GM12878 (cell line): ENCODE measurements at regions not wholly inside any gene's neighbourhood (a gene's known extent, or its start where the extent isn't known, plus 50 kb on each side); places are given as distances from the start of the nearest gene placed in this dataset.

Experiments
- ATAC-seq: fragments of 200-7000 bp; cut with Tn5 transposase; 3 replicates; pipeline ENCODE4 v1.9.1; 2020; ENCODE audit warnings: mild to moderate bottlenecking, moderate library complexity
- BruUV-seq: library from RNA; stranded (reverse); fragments of 400-500 nt; replicated peaks from 2 replicates; lab custom pipeline; 2021; lab: Mats Ljungman, UMichigan
- CTCF ChIA-PET: fragments of 300-600 bp; sonication (Branson Sonifier 250); formaldehyde crosslinking; extraction: SDS; loops from one replicate; lab custom pipeline; 2021; ENCODE audit warnings: inconsistent platforms; lab: Yijun Ruan, JAX
- POLR2A ChIA-PET: fragments of 350-600 bp; formaldehyde crosslinking; extraction: SDS; loops from one replicate; lab custom pipeline; 2021; ENCODE audit warnings: inconsistent platforms; lab: Charles Lee
- RAD21 ChIA-PET: fragments of 300-600 bp; sonication (Branson Sonifier 250); formaldehyde crosslinking; loops from one replicate; lab custom pipeline; 2023; ENCODE audit warnings: antibody characterized with exemption; ENCODE audit not compliant: unreplicated experiment; lab: Charles Lee
- SMC1A ChIA-PET: fragments of 300-600 bp; sonication (Branson Sonifier 250); formaldehyde crosslinking; loops from one replicate; lab custom pipeline; 2023; ENCODE audit not compliant: unreplicated experiment, uncharacterized antibody; lab: Charles Lee
- DNase-seq: peaks from one replicate; pipeline ENCODE4 v3.0.0-alpha.2; 2011; ENCODE audit warnings: low read depth, low spot score
- FAIRE-seq: peaks from 3 replicates; lab custom pipeline; 2011; peaks lifted over from hg19 to GRCh38; lab: Jason Lieb, UNC
- H2AFZ ChIP-seq: 2 replicates; pipeline ENCODE4 v1.6.0; 2011; ENCODE audit warnings: low read depth, low read length, control low read depth; ENCODE audit not compliant: control insufficient read depth
- H3K27ac ChIP-seq: 2 replicates; pipeline ENCODE4 v1.5.1; 2011; ENCODE audit warnings: control low read depth; ENCODE audit not compliant: control insufficient read depth, insufficient read depth
- H3K27me3 ChIP-seq, 2 experiments: replicated peaks in 1 of 2; 2 replicates each; pipeline versions ENCODE4 v1.6.0 to v1.6.1; 2011; ENCODE audit warnings: low read length in 1 of 2; ENCODE audit not compliant: control insufficient read depth in 2 of 2, insufficient read depth in 2 of 2
- H3K36me3 ChIP-seq, 2 experiments: 2 replicates each; pipeline ENCODE4 v1.5.1; 2011; ENCODE audit warnings: low read length in 1 of 2; ENCODE audit not compliant: control insufficient read depth in 2 of 2, insufficient read depth in 2 of 2
- H3K4me1 ChIP-seq: 2 replicates; pipeline ENCODE4 v1.6.1; 2011; ENCODE audit warnings: mild to moderate bottlenecking, low read length, moderate library complexity, mixed read lengths; ENCODE audit not compliant: control insufficient read depth, insufficient read depth
- H3K4me2 ChIP-seq: 2 replicates; pipeline ENCODE4 v1.6.0; 2011; ENCODE audit warnings: control low read depth; ENCODE audit not compliant: control insufficient read depth, insufficient read depth
- H3K4me3 ChIP-seq: fragments of 200-600 bp; sonication (generic); 2 replicates; pipeline ENCODE4 v1.5.1; 2016
- H3K79me2 ChIP-seq: 2 replicates; pipeline ENCODE4 v1.6.0; 2011; ENCODE audit warnings: low read length; ENCODE audit not compliant: control insufficient read depth, insufficient read depth
- H3K9ac ChIP-seq: 2 replicates; pipeline ENCODE4 v1.8.0; 2011; ENCODE audit warnings: low read length, control low read depth, mixed read lengths; ENCODE audit not compliant: control insufficient read depth, insufficient read depth
- H3K9me3 ChIP-seq: replicated peaks from 3 replicates; pipeline ENCODE4 v1.5.1; 2011; ENCODE audit warnings: mild to moderate bottlenecking, low read length; ENCODE audit not compliant: control insufficient read depth, insufficient read depth
- H4K20me1 ChIP-seq: 2 replicates; pipeline ENCODE4 v1.6.0; 2011; ENCODE audit not compliant: control insufficient read depth, insufficient read depth
- CREM ChIP-seq: IDR thresholded peaks from 2 replicates; pipeline ENCODE4 v1.6.1; 2014; ENCODE audit warnings: antibody characterized with exemption, low read depth
- IKZF2 ChIP-seq, 2 experiments: fragments of 450-650 bp; IDR thresholded peaks; 2 replicates each; pipeline ENCODE4 v1.6.1; 2017; ENCODE audit warnings: mild to moderate bottlenecking in 2 of 2, moderate library complexity in 2 of 2
- NBN ChIP-seq: fragments of 450-650 bp; IDR thresholded peaks from 2 replicates; pipeline ENCODE4 v1.6.1; 2016
- SIN3A ChIP-seq: IDR thresholded peaks from 2 replicates; pipeline ENCODE4 v1.6.1; 2012; ENCODE audit warnings: low read depth, low read length, improper control_type of control experiment
- SUPT20H ChIP-seq: IDR thresholded peaks from 2 replicates; pipeline ENCODE4 v1.6.1; 2011; ENCODE audit warnings: low read depth, mild to moderate bottlenecking, low read length, moderate library complexity, borderline replicate concordance; ENCODE audit not compliant: control insufficient read depth
- ZNF384 ChIP-seq: IDR thresholded peaks from 2 replicates; pipeline ENCODE4 v1.6.1; 2012; ENCODE audit warnings: low read depth, mild to moderate bottlenecking, low read length, improper control_type of control experiment, borderline replicate concordance
- WGBS: methylation state at CpG from one replicate; pipeline ENCODE4 v1.1.6; 2016; ENCODE audit warnings: low lambda C conversion rate; ENCODE audit not compliant: insufficient replicate concordance, insufficient coverage; ENCODE audit errors: missing lambda C conversion rate; 5-methylcytosine and 5-hydroxymethylcytosine counted together
- in situ Hi-C: fragments of 300-500 bp; cut with MboI; formaldehyde crosslinking; loops from 9 replicates; pipeline ENCODE4 v1.14.3; 2018; ENCODE audit warnings: mixed read lengths
- intact Hi-C: fragments of 100-400 bp; cut with micrococcal nuclease; formaldehyde crosslinking; loops from one replicate; pipeline ENCODE4 v1.14.2; 2022; ENCODE audit not compliant: unreplicated experiment
- TF ChIP-seq, protein P1 (sequence below): IDR thresholded peaks from 2 replicates; pipeline ENCODE4 v1.6.1; 2011; ENCODE audit warnings: low read depth, mild to moderate bottlenecking, low read length, moderate library complexity, borderline replicate concordance; ENCODE audit errors: extremely low read depth
- TF ChIP-seq, protein P2 (sequence below): fragments of 450-650 bp; IDR thresholded peaks from 2 replicates; pipeline ENCODE4 v1.6.1; 2017; ENCODE audit warnings: low read depth, mild to moderate bottlenecking, moderate library complexity
- TF ChIP-seq, protein P3 (sequence below): fragments of 450-650 bp; IDR thresholded peaks from 2 replicates; pipeline ENCODE4 v1.6.1; 2016; ENCODE audit warnings: mild to moderate bottlenecking, moderate library complexity, borderline replicate concordance

DNA sequence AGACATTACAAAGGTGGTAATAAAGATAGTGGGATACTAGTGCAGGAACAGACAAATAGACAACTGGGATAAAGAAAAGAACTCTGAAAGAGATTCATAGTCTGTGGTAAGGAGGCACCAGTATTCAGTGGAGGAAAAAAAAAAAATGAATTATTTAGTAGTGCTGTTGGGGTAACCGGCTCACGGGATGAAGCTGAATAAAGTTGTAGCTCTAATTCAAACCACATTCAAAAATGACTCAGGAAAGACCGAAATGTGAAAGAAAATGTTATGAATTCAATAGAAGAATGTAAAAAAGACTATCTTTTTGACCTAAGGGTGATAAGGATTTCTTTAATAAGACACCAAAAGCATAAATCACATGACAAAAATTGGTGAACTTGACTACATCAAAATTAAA, 83.1 kb upstream of the HABP2 start:
- H3K4me1 ChIP-seq: no peaks in the 10 kb centered on the region
- H3K27ac ChIP-seq: no peak overlapping the region
- H3K27me3 ChIP-seq: no peaks in the 10 kb centered on the region
- intact Hi-C loops (no loop called here), in situ Hi-C loops (no loop called here)
- POLR2A ChIA-PET: no interaction called here
- no peak overlapping the region for H3K9ac ChIP-seq
- DNase-seq (no peak), ATAC-seq (no peak), FAIRE-seq (no peak)
- no peaks in the 10 kb centered on the region for H4K20me1 ChIP-seq
- no peak overlapping the region for H3K4me3 ChIP-seq
- no peak overlapping the region for H3K4me2 ChIP-seq
- no peaks in the 10 kb centered on the region for H3K9me3 ChIP-seq
- TF ChIP-seq CREM: no peak
- TF ChIP-seq, protein P1, sequence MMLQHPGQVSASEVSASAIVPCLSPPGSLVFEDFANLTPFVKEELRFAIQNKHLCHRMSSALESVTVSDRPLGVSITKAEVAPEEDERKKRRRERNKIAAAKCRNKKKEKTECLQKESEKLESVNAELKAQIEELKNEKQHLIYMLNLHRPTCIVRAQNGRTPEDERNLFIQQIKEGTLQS: no peak
- 63% methylated on average over 3 of the region's 3 CpGs for WGBS
- RAD21 ChIA-PET: no interaction called here
- H3K79me2 ChIP-seq: no peaks in the 10 kb centered on the region
- CTCF ChIA-PET: interaction anchor here (1.1 kb wide), 1 partner anchor 85 kb away, joined by 3 read pairs; no protein-coding TSS in a partner anchor
- H3K36me3 ChIP-seq: no peaks in the 10 kb centered on the region
- SMC1A ChIA-PET: interaction anchor here (1.6 kb wide), 1 partner anchor 8 kb away, joined by 3 read pairs; no protein-coding TSS in a partner anchor
- no TSS peak for BruUV-seq
- H2AFZ ChIP-seq: no peak overlapping the region

DNA sequence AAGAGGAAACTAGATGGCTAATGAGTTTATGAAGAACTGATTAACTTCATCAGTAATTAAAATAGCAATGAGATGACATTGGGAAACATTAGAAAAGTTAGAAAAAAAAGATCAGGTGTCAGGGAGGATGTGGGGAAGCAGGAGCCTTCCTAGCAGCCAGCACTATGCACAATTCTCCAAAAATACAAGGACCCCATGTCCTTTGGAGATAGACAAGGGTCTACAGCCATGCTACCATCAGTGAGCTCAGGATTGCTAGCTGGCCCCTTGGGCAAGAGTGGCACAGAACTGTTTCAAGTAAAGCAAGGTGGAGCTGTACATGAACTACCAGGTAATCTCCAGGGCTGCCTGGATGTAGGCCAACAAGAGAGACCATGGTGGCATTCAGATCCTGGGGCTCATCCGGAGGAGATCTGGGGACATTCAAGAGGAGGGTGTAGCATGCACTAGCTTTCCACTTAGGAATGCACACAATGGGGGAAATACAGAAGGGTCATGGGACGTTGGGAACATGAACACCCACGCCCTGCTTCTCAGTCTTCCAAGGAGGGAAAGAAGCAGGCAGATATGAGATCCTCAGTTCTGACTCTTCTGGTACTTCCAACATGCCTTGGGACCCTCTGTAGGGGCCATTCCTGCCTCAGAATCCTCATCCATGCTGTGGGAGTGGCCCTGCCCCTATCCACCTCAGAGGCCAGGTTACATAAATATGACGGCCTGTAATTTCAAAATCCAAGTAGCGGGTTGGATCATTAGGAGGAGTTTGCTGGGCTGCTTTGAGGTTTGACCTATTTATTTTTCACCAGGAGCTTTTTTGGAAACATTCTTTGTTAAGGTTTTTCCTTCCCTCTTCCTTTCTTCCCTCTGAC, 82.2 kb upstream of the HABP2 start:
- in situ Hi-C loops: no loop called here
- Histone ChIP-seq H3K27me3 (no peaks in the 10 kb centered on the region), H4K20me1 (no peaks in the 10 kb centered on the region), H3K79me2 (no peaks in the 10 kb centered on the region), H3K4me3 (no peak overlapping the region), H3K4me1 (no peaks in the 10 kb centered on the region), H3K4me2 (no peak overlapping the region), H3K9me3 (no peaks in the 10 kb centered on the region), H2AFZ (no peak overlapping the region), H3K36me3 (no peaks in the 10 kb centered on the region), H3K9ac (no peak overlapping the region), H3K27ac (no peak overlapping the region)
- no peak for FAIRE-seq
- no TSS peak for BruUV-seq
- DNase-seq: no peak
- no peak for ATAC-seq
- ChIA-PET SMC1A (interaction anchor here (1.6 kb wide), 1 partner anchor 9 kb away, joined by 3 read pairs; no protein-coding TSS in a partner anchor), POLR2A (no interaction called here), CTCF (interaction anchor here (1.1 kb wide), 1 partner anchor 86 kb away, joined by 3 read pairs; no protein-coding TSS in a partner anchor), RAD21 (no interaction called here)
- intact Hi-C loops: no loop called here
- WGBS: 39% methylated on average over 5 of the region's 5 CpGs
- no peak for TF ChIP-seq ZNF384
- no peak for TF ChIP-seq NBN
- TF ChIP-seq, protein P2, sequence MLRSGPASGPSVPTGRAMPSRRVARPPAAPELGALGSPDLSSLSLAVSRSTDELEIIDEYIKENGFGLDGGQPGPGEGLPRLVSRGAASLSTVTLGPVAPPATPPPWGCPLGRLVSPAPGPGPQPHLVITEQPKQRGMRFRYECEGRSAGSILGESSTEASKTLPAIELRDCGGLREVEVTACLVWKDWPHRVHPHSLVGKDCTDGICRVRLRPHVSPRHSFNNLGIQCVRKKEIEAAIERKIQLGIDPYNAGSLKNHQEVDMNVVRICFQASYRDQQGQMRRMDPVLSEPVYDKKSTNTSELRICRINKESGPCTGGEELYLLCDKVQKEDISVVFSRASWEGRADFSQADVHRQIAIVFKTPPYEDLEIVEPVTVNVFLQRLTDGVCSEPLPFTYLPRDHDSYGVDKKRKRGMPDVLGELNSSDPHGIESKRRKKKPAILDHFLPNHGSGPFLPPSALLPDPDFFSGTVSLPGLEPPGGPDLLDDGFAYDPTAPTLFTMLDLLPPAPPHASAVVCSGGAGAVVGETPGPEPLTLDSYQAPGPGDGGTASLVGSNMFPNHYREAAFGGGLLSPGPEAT: no peak
- TF ChIP-seq, protein P3, sequence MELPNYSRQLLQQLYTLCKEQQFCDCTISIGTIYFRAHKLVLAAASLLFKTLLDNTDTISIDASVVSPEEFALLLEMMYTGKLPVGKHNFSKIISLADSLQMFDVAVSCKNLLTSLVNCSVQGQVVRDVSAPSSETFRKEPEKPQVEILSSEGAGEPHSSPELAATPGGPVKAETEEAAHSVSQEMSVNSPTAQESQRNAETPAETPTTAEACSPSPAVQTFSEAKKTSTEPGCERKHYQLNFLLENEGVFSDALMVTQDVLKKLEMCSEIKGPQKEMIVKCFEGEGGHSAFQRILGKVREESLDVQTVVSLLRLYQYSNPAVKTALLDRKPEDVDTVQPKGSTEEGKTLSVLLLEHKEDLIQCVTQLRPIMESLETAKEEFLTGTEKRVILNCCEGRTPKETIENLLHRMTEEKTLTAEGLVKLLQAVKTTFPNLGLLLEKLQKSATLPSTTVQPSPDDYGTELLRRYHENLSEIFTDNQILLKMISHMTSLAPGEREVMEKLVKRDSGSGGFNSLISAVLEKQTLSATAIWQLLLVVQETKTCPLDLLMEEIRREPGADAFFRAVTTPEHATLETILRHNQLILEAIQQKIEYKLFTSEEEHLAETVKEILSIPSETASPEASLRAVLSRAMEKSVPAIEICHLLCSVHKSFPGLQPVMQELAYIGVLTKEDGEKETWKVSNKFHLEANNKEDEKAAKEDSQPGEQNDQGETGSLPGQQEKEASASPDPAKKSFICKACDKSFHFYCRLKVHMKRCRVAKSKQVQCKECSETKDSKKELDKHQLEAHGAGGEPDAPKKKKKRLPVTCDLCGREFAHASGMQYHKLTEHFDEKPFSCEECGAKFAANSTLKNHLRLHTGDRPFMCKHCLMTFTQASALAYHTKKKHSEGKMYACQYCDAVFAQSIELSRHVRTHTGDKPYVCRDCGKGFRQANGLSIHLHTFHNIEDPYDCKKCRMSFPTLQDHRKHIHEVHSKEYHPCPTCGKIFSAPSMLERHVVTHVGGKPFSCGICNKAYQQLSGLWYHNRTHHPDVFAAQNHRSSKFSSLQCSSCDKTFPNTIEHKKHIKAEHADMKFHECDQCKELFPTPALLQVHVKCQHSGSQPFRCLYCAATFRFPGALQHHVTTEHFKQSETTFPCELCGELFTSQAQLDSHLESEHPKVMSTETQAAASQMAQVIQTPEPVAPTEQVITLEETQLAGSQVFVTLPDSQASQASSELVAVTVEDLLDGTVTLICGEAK: no peak
- no peak for TF ChIP-seq SUPT20H
- TF ChIP-seq IKZF2 (IDR thresholded peaks at IDR 0.05): no peak
- no peak for TF ChIP-seq SIN3A
